Endothelial cell of umbilical vein (primary cell): ENCODE measurements at regions not wholly inside any gene's neighbourhood (a gene's known extent, or its start where the extent isn't known, plus 50 kb on each side); places are given as distances from the start of the nearest gene placed in this dataset.

Experiments used
- BruUV-seq: library from RNA; stranded (reverse); fragments of 400-500 nt; replicated peaks from 2 replicates; lab custom pipeline; 2021; lab: Mats Ljungman, UMichigan
- CTCF ChIA-PET: fragments of 300-600, 350-600 bp; sonication (Branson Sonifier 250); formaldehyde crosslinking; loops from one replicate; lab custom pipeline; 2021; ENCODE audit warnings: antibody characterized with exemption, inconsistent platforms; lab: Charles Lee
- POLR2A ChIA-PET: fragments of 300-600, 350-600 bp; sonication (Branson Sonifier 250); formaldehyde crosslinking; loops from one replicate; lab custom pipeline; 2021; ENCODE audit warnings: antibody characterized with exemption, inconsistent platforms; lab: Charles Lee
- DNase-seq: peaks from one replicate; pipeline ENCODE4 v3.0.0-alpha.2; 2011; ENCODE audit warnings: low read depth, low spot score
- FAIRE-seq: peaks from 2 replicates; lab custom pipeline; 2011; peaks lifted over from hg19 to GRCh38; lab: Jason Lieb, UNC
- H2AFZ ChIP-seq: 2 replicates; pipeline ENCODE4 v1.6.0; 2012; ENCODE audit warnings: low read depth, low read length, control low read depth, inconsistent platforms
- H3K27ac ChIP-seq: 2 replicates; pipeline ENCODE4 v1.5.1; 2011; ENCODE audit warnings: low read depth, mild to moderate bottlenecking, control low read depth, low read length, moderate library complexity; ENCODE audit not compliant: insufficient read depth
- H3K27me3 ChIP-seq, 2 experiments: 2 replicates each; pipeline versions ENCODE4 v1.6.0 to v1.6.1; 2011; ENCODE audit warnings: low read length in 2 of 2, mixed read lengths in 1 of 2; ENCODE audit not compliant: control insufficient read depth in 2 of 2, insufficient read depth in 2 of 2
- H3K36me3 ChIP-seq, 2 experiments: 2 replicates in 1 of 2; 3 replicates in 1 of 2; pipeline ENCODE4 v1.5.1; 2011; ENCODE audit warnings: low read length in 2 of 2, mild to moderate bottlenecking in 1 of 2, moderate library complexity in 1 of 2; ENCODE audit not compliant: control insufficient read depth in 2 of 2, insufficient read depth in 2 of 2; ENCODE audit errors: extremely low read depth in 1 of 2
- H3K4me1 ChIP-seq: 3 replicates; pipeline ENCODE4 v1.5.1; 2011; ENCODE audit warnings: mild to moderate bottlenecking, low read length; ENCODE audit not compliant: control insufficient read depth, insufficient read depth; ENCODE audit errors: extremely low read depth
- H3K4me2 ChIP-seq: 2 replicates; pipeline ENCODE4 v1.6.1; 2011; ENCODE audit warnings: low read length, control low read depth, mixed read lengths; ENCODE audit not compliant: insufficient read depth
- H3K4me3 ChIP-seq, 3 experiments: fragments of 200-600 bp in 1 of 3; sonication (generic), shearing (Covaris generic) in 1 of 3; replicated peaks in 1 of 3; 2 replicates each; pipeline ENCODE4 v1.5.1; 2011 to 2016; ENCODE audit warnings: control low read depth in 3 of 3, low read length in 3 of 3, mild to moderate bottlenecking in 2 of 3, inconsistent platforms in 1 of 3, low read depth in 1 of 3, moderate library complexity in 1 of 3; ENCODE audit not compliant: insufficient read depth in 1 of 3
- H3K79me2 ChIP-seq: 2 replicates; pipeline ENCODE4 v1.6.0; 2012; ENCODE audit warnings: low read length, inconsistent platforms; ENCODE audit not compliant: control insufficient read depth, insufficient read depth
- H3K9ac ChIP-seq: replicated peaks from 2 replicates; pipeline ENCODE3; 2011; ENCODE audit warnings: low read length, control low read depth; ENCODE audit not compliant: insufficient read depth; ENCODE audit errors: extremely low read depth
- H3K9me1 ChIP-seq: replicated peaks from 3 replicates; pipeline ENCODE4 v1.6.0; 2011; ENCODE audit warnings: mild to moderate bottlenecking, low read length; ENCODE audit not compliant: control insufficient read depth, insufficient read depth; ENCODE audit errors: extremely low read depth
- H3K9me3 ChIP-seq: replicated peaks from 2 replicates; pipeline ENCODE4 v1.5.1; 2012; ENCODE audit warnings: low read length, inconsistent platforms; ENCODE audit not compliant: control insufficient read depth, insufficient read depth
- H4K20me1 ChIP-seq: replicated peaks from 2 replicates; pipeline ENCODE3; 2011; ENCODE audit warnings: mild to moderate bottlenecking, low read length; ENCODE audit not compliant: control insufficient read depth, insufficient read depth; ENCODE audit errors: extremely low read depth
- CTCF ChIP-seq, 2 donors: IDR thresholded peaks; 1 replicate in 1 of 2; 2 replicates in 1 of 2; pipeline ENCODE4 v1.5.1; 2011; ENCODE audit warnings: low read length in 2 of 2, mild to moderate bottlenecking in 2 of 2, moderate library complexity in 2 of 2, control low read depth in 1 of 2, inconsistent platforms in 1 of 2, low read depth in 1 of 2; ENCODE audit not compliant: insufficient read depth in 1 of 2; ENCODE audit errors: extremely low read depth in 1 of 2
- EZH2 ChIP-seq: IDR thresholded peaks from 2 replicates; pipeline ENCODE4 v1.6.1; 2012; ENCODE audit warnings: borderline replicate concordance, low read depth, mild to moderate bottlenecking, moderate library complexity, low read length, inconsistent platforms; ENCODE audit not compliant: severe bottlenecking
- FOS ChIP-seq: IDR thresholded peaks from 2 replicates; pipeline ENCODE4 v1.6.1; 2011; ENCODE audit warnings: mild to moderate bottlenecking, low read length, moderate library complexity, borderline replicate concordance; ENCODE audit not compliant: insufficient read depth
- GATA2 ChIP-seq: IDR thresholded peaks from 2 replicates; pipeline ENCODE4 v1.7.0; 2011; ENCODE audit warnings: low read depth, mild to moderate bottlenecking, moderate library complexity, mixed read lengths, low read length; ENCODE audit not compliant: insufficient read length, insufficient read depth
- JUN ChIP-seq: IDR thresholded peaks from 2 replicates; pipeline ENCODE4 v1.6.1; 2011; ENCODE audit warnings: borderline replicate concordance, low read depth; ENCODE audit not compliant: insufficient read length, insufficient read depth
- MYC ChIP-seq: IDR thresholded peaks from one replicate; pipeline ENCODE4 v1.6.1; 2011; ENCODE audit warnings: mild to moderate bottlenecking, low read depth, low read length
- POLR2A ChIP-seq: IDR thresholded peaks from 2 replicates; pipeline ENCODE4 v1.6.1; 2012; ENCODE audit warnings: low read depth, mild to moderate bottlenecking, control low read depth, low read length
- POLR2AphosphoS5 ChIP-seq: IDR thresholded peaks from 2 replicates; pipeline ENCODE4 v1.6.1; 2012; ENCODE audit warnings: low read depth, mild to moderate bottlenecking, control low read depth, low read length, moderate library complexity; ENCODE audit not compliant: insufficient read depth
- dilution Hi-C: fragments of 300-500 bp; cut with MboI; formaldehyde crosslinking; loops from one replicate; pipeline ENCODE4 v1.15.0; 2019; ENCODE audit warnings: low sequenced_read_pairs; ENCODE audit not compliant: extremely low pct_ligation_motif_present
- intact Hi-C: fragments of 100-400 bp; cut with micrococcal nuclease; formaldehyde crosslinking; loops from one replicate; pipeline ENCODE4 v1.10.0; 2022
- TF ChIP-seq, protein P1 (sequence below): IDR thresholded peaks from 2 replicates; pipeline ENCODE4 v1.6.1; 2011; ENCODE audit not compliant: insufficient read depth, insufficient read length

DNA sequence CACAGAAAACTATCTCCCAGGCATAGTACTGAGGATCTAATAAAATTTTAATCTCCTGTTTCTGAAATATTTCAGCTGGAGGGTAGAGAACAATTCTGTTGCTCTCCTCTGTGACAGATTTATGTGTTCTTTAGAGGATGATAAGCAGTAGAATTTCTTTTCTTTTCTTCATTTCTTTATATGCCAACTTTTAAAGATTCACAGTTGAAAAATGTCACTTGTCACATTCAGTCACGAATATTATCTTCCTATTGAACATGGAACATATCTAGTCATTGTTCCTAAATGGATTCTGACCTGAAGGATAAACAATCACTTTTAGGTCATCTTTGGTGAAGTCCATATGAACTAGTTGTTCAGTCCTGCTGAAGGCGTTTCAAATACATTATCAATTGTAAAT is 585.5 kb upstream of the DPPA4 start:
- intact Hi-C loops (no loop called here), dilution Hi-C loops (no loop called here)
- Histone ChIP-seq H3K27ac (no peak overlapping the region), H3K9me3 (no peaks in the 10 kb centered on the region), H3K4me3 (no peak overlapping the region), H3K36me3 (no peaks in the 10 kb centered on the region), H3K9ac (no peak overlapping the region), H3K9me1 (no peaks in the 10 kb centered on the region), H3K79me2 (no peaks in the 10 kb centered on the region), H2AFZ (no peak overlapping the region), H3K27me3 (no peaks in the 10 kb centered on the region), H3K4me2 (no peak overlapping the region), H4K20me1 (no peaks in the 10 kb centered on the region), H3K4me1 (no peaks in the 10 kb centered on the region)
- TF ChIP-seq MYC (no peak), EZH2 (no peak), CTCF (IDR thresholded peaks at IDR 0.05; ENCODE audit: extremely low read depth in 1 of 2, insufficient read depth in 1 of 2, low read depth in 1 of 2, low read length in 2 of 2) (no peak), GATA2 (no peak), POLR2AphosphoS5 (no peak), JUN (no peak), POLR2A (no peak), FOS (no peak)
- TF ChIP-seq, protein P1, sequence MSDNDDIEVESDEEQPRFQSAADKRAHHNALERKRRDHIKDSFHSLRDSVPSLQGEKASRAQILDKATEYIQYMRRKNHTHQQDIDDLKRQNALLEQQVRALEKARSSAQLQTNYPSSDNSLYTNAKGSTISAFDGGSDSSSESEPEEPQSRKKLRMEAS: no peak
- BruUV-seq: no TSS peak
- CTCF ChIA-PET: no interaction called here
- DNase-seq (no peak), FAIRE-seq (no peak)
- POLR2A ChIA-PET: no interaction called here
